Upper lobe of right lung (tissue), 1 donor: ENCODE measurements at regions not wholly inside any gene's neighbourhood (a gene's known extent, or its start where the extent isn't known, plus 50 kb on each side); places are given as distances from the start of the nearest gene placed in this dataset.

ENCODE experiments used
- ATAC-seq: fragments of 200-7000 bp; cut with Tn5 transposase; one replicate; pipeline ENCODE4 v1.9.1; 2020; ENCODE audit warnings: mild to moderate bottlenecking, moderate library complexity
- DNase-seq: peaks from one replicate; pipeline ENCODE4 v3.0.0-alpha.2; 2020
- H3K27ac ChIP-seq: fragments of 200-600 bp; one replicate; pipeline ENCODE4 v1.8.0; 2022
- H3K27me3 ChIP-seq: fragments of 200-600 bp; one replicate; pipeline ENCODE4 v1.8.0; 2022; ENCODE audit warnings: mild to moderate bottlenecking
- H3K36me3 ChIP-seq: fragments of 200-600 bp; one replicate; pipeline ENCODE4 v1.8.0; 2022
- H3K4me1 ChIP-seq: fragments of 200-600 bp; one replicate; pipeline ENCODE4 v1.8.0; 2022
- H3K4me3 ChIP-seq: fragments of 200-600 bp; one replicate; pipeline ENCODE4 v1.8.0; 2022; ENCODE audit warnings: mild to moderate bottlenecking
- H3K9me3 ChIP-seq: fragments of 200-600 bp; one replicate; pipeline ENCODE4 v1.8.0; 2022
- CTCF ChIP-seq: fragments of 200-600 bp; IDR thresholded peaks from one replicate; pipeline ENCODE4 v1.8.0; 2022; ENCODE audit warnings: antibody characterized with exemption
- intact Hi-C: fragments of 100-400 bp; cut with DNase I; formaldehyde crosslinking; loops from one replicate; pipeline ENCODE4 v1.11.0; 2022
- donor health status: DM: no; HTN: yes; CAD: no; lungs with severe emphysema.

GRCh38 chr1:58133562-58133961 lies 413.0 kb downstream of the OMA1 start:
- H3K4me1 ChIP-seq = no peaks in the 10 kb centered on the region
- intact Hi-C loops = no loop called here
- H3K27ac ChIP-seq = no peak overlapping the region
- H3K4me3 ChIP-seq = no peak overlapping the region
- no peaks in the 10 kb centered on the region for H3K36me3 ChIP-seq
- DNase-seq = no peak
- no peaks in the 10 kb centered on the region for H3K9me3 ChIP-seq
- TF ChIP-seq CTCF = no peak
- ATAC-seq = no peak
- no peaks in the 10 kb centered on the region for H3K27me3 ChIP-seq

GRCh38 chr1:58123051-58123450 lies 423.5 kb downstream of the OMA1 start:
- H3K36me3 ChIP-seq = no peaks in the 10 kb centered on the region
- no peak overlapping the region for H3K27ac ChIP-seq
- intact Hi-C loops = no loop called here
- no peak for TF ChIP-seq CTCF
- DNase-seq (no peak), ATAC-seq (no peak)
- no peak overlapping the region for H3K4me3 ChIP-seq
- no peaks in the 10 kb centered on the region for H3K4me1 ChIP-seq
- H3K9me3 ChIP-seq = no peaks in the 10 kb centered on the region
- H3K27me3 ChIP-seq = no peaks in the 10 kb centered on the region

DNA sequence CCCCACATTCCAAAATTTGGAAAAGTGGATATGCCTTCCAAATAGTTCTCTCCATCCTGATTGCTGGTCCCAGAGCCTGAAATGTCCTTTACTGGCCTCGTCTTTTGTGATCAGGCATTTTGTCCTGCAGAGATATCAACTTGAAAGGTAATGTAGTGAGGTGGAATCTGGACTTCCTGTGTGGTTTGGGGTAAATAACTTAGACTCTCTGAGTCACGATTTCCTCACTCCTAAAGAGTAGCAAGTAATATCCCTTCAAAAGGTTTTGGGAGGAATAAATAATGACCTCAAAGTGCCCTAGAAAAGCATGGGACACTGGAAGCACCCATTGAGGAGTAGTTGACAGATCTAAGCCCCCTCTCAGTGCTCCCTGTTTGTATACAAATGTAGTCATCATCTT lies 426.6 kb downstream of the OMA1 start:
- intact Hi-C loops = loop anchor here (10.0 kb wide), 1 partner anchor 545 kb away; no protein-coding TSS in a partner anchor
- H3K9me3 ChIP-seq = no peaks in the 10 kb centered on the region
- no peak for TF ChIP-seq CTCF
- H3K27me3 ChIP-seq = no peaks in the 10 kb centered on the region
- H3K4me3 ChIP-seq = no peak overlapping the region
- no peak overlapping the region for H3K27ac ChIP-seq
- no peaks in the 10 kb centered on the region for H3K36me3 ChIP-seq
- ATAC-seq (no peak), DNase-seq (no peak)
- H3K4me1 ChIP-seq = no peaks in the 10 kb centered on the region

- H3K36me3 ChIP-seq = no peaks in the 10 kb centered on the region
- no peak for TF ChIP-seq CTCF
- no peak overlapping the region for H3K4me3 ChIP-seq
- ATAC-seq = no peak
- no peak for DNase-seq
- intact Hi-C loops = loop anchor here (10.0 kb wide), 1 partner anchor 541 kb away; no protein-coding TSS in a partner anchor
- H3K27ac ChIP-seq = no peak overlapping the region
- no peaks in the 10 kb centered on the region for H3K9me3 ChIP-seq
- H3K27me3 ChIP-seq = no peaks in the 10 kb centered on the region
- no peaks in the 10 kb centered on the region for H3K4me1 ChIP-seq
Observed at GRCh38 chr1:58116284-58116683, 430.2 kb downstream of the OMA1 start.

DNA sequence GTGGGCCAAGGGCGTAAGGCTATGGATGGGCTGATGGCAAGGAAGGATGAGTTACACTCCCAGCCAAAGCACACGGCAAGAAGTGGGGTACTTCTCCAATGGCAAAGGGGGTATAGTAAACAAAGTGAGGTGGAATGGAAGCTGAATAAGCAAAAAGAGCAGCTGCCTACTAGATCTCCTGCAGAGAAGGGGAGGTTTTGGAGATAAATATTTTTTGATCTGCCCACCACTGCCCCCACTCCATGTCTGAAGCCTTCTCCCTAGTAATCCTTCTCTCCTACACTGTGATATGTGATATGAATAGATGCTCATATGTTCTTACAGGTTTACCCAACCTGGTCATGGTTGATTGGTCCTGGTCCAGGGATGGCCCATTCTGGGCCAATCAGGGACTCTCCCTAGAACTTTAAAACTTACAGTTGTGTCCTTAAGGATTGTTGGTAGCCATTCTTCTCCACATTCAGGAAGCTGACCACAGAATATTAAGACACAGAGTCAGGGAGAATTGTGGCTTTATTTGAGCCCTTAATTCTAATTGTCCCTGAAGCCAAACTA lies 436.8 kb downstream of the OMA1 start:
- Histone ChIP-seq H3K4me1 (no peaks in the 10 kb centered on the region), H3K4me3 (no peak overlapping the region), H3K27me3 (no peaks in the 10 kb centered on the region), H3K27ac (no peak overlapping the region), H3K9me3 (no peaks in the 10 kb centered on the region), H3K36me3 (no peaks in the 10 kb centered on the region)
- intact Hi-C loops = loop anchor here (10.0 kb wide), 1 partner anchor 535 kb away; no protein-coding TSS in a partner anchor
- no peak for TF ChIP-seq CTCF
- ATAC-seq (no peak), DNase-seq (no peak)

DNA sequence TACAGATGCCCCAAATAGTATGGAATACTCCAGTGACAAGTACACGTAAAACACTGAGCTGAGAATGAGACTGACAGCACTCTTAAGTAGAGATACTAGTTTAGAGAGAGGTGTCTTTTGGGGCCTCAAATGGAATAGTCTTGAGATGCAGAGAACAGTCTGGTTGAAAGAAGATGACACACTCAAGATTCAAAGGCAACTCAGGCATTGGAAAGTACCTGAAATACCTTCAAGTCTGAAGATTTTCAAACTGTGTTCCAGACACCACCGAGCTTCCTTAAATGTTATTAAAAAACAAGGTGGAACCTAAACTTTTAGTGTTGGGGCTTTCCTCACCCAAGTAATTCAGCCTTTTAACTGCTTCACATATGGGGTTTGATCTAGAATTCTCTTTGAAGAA lies 437.7 kb downstream of the OMA1 start:
- H3K4me3 ChIP-seq = no peak overlapping the region
- no peak for TF ChIP-seq CTCF
- no peaks in the 10 kb centered on the region for H3K4me1 ChIP-seq
- H3K36me3 ChIP-seq = no peaks in the 10 kb centered on the region
- ATAC-seq (no peak), DNase-seq (no peak)
- no peak overlapping the region for H3K27ac ChIP-seq
- H3K27me3 ChIP-seq = no peaks in the 10 kb centered on the region
- H3K9me3 ChIP-seq = no peaks in the 10 kb centered on the region
- intact Hi-C loops = no loop called here
